Lower lobe of right lung (tissue), 2 donors: ENCODE measurements at regions not wholly inside any gene's neighbourhood (a gene's known extent, or its start where the extent isn't known, plus 50 kb on each side); places are given as distances from the start of the nearest gene placed in this dataset.

ENCODE experiments used
- ATAC-seq, 2 donors: fragments of 200-7000 bp; cut with Tn5 transposase; one replicate each; pipeline ENCODE4 v1.9.1; 2020 to 2022; ENCODE audit warnings: mild to moderate bottlenecking in 2 of 2, moderate library complexity in 2 of 2
- DNase-seq: peaks from one replicate; pipeline ENCODE4 v3.0.0-alpha.2; 2020
- H3K27ac ChIP-seq: fragments of 200-600 bp; one replicate; pipeline ENCODE4 v1.8.0; 2022
- H3K27me3 ChIP-seq: fragments of 200-600 bp; one replicate; pipeline ENCODE4 v1.8.0; 2022; ENCODE audit warnings: low read depth
- H3K36me3 ChIP-seq: fragments of 200-600 bp; one replicate; pipeline ENCODE4 v1.8.0; 2022; ENCODE audit warnings: mild to moderate bottlenecking
- H3K4me1 ChIP-seq: fragments of 200-600 bp; one replicate; pipeline ENCODE4 v1.8.0; 2022
- H3K4me3 ChIP-seq: fragments of 200-600 bp; one replicate; pipeline ENCODE4 v1.8.0; 2022; ENCODE audit warnings: mild to moderate bottlenecking
- H3K9me3 ChIP-seq: fragments of 200-600 bp; one replicate; pipeline ENCODE4 v1.8.0; 2022
- intact Hi-C: fragments of 100-400 bp; cut with DNase I; formaldehyde crosslinking; loops from one replicate; pipeline ENCODE4 v1.11.0; 2022
- TF ChIP-seq, protein P1 (sequence below): fragments of 200-600 bp; IDR thresholded peaks from one replicate; pipeline ENCODE4 v1.8.0; 2022; ENCODE audit warnings: antibody characterized with exemption, mild to moderate bottlenecking
- donor health status: DM: no; HTN: yes; CAD: no; lungs with severe emphysema.

GRCh38 chrX:10101269-10101668 lies 55.5 kb upstream of the CLCN4 start:
- no peak overlapping the region for H3K27ac ChIP-seq
- H3K27me3 ChIP-seq, result no peaks in the 10 kb centered on the region
- no peaks in the 10 kb centered on the region for H3K4me1 ChIP-seq
- no peak for DNase-seq
- no peak overlapping the region for H3K4me3 ChIP-seq
- TF ChIP-seq, protein P1, sequence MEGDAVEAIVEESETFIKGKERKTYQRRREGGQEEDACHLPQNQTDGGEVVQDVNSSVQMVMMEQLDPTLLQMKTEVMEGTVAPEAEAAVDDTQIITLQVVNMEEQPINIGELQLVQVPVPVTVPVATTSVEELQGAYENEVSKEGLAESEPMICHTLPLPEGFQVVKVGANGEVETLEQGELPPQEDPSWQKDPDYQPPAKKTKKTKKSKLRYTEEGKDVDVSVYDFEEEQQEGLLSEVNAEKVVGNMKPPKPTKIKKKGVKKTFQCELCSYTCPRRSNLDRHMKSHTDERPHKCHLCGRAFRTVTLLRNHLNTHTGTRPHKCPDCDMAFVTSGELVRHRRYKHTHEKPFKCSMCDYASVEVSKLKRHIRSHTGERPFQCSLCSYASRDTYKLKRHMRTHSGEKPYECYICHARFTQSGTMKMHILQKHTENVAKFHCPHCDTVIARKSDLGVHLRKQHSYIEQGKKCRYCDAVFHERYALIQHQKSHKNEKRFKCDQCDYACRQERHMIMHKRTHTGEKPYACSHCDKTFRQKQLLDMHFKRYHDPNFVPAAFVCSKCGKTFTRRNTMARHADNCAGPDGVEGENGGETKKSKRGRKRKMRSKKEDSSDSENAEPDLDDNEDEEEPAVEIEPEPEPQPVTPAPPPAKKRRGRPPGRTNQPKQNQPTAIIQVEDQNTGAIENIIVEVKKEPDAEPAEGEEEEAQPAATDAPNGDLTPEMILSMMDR, result no peak
- peaks cover 13% of the 10 kb centered on the region for H3K36me3 ChIP-seq
- intact Hi-C loops, result no loop called here
- H3K9me3 ChIP-seq, result no peaks in the 10 kb centered on the region
- ATAC-seq, result peak; percentile 60 to 62

DNA sequence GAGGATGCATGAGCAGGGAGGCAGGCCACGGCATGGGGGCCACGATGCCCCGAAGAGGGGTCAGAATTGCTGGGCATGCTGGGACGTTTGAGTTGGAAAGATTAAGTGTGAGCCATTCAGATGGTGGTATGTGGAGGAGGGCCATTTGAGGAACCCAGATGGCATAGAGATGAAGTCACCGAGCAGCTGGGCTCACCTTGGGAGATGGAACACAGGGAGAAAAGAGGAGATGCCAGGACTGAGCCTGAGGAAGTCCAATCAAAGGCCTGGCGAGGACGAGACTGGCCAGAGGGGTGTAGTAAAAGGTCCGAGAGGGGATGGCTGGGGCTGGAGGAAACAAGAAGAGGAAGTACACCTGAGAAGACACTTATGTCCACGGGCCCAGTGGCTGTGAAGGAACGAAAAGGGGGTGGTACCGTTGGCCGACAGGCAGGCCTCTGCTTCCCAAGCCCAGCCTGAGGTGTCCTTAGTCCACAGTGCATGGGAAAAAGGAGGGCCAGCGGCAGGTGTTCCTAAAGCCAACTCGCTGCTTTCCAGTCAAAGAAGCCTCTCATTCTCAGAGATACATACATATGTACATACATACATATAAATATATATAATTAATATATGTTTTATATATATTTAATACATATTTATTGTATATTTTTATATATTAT lies 54.6 kb upstream of the CLCN4 start:
- DNase-seq (no peak), ATAC-seq (no peak)
- H3K27me3 ChIP-seq, result no peaks in the 10 kb centered on the region
- H3K36me3 ChIP-seq, result peaks cover 13% of the 10 kb centered on the region
- TF ChIP-seq, protein P1, result no peak
- H3K9me3 ChIP-seq, result no peaks in the 10 kb centered on the region
- no peak overlapping the region for H3K27ac ChIP-seq
- H3K4me3 ChIP-seq, result no peak overlapping the region
- no peaks in the 10 kb centered on the region for H3K4me1 ChIP-seq
- intact Hi-C loops, result no loop called here

DNA sequence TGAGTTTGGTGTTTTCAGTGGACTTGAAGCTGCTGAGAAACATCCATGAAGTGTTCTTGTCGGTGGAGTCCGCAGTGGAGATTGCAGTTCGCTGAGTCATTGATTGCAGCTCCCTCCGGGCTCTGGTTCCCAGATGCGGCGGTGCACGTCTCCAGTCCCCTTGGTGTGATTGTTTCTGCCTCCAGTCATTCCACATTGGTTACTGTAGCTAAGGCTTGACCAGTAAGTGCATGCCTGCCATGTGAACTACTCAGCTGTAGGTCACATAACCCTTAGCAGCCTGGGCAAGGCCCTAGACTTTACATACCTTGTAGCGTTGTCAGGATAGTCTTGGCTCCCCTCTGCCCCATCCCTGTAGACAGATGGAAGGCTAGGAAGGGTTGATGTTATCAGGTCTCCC lies 53.8 kb upstream of the CLCN4 start:
- TF ChIP-seq, protein P1, result no peak
- ATAC-seq (no peak), DNase-seq (no peak)
- H3K27ac ChIP-seq, result no peak overlapping the region
- no peaks in the 10 kb centered on the region for H3K9me3 ChIP-seq
- no peaks in the 10 kb centered on the region for H3K27me3 ChIP-seq
- intact Hi-C loops, result no loop called here
- H3K4me1 ChIP-seq, result peaks cover 5% of the 10 kb centered on the region
- no peak overlapping the region for H3K4me3 ChIP-seq
- H3K36me3 ChIP-seq, result peaks cover 13% of the 10 kb centered on the region

GRCh38 chrX:10104958-10105658 lies 51.7 kb upstream of the CLCN4 start:
- H3K36me3 ChIP-seq, result peaks cover 5% of the 10 kb centered on the region
- TF ChIP-seq, protein P1, result no peak
- H3K27me3 ChIP-seq, result no peaks in the 10 kb centered on the region
- H3K4me3 ChIP-seq, result no peak overlapping the region
- H3K9me3 ChIP-seq, result no peaks in the 10 kb centered on the region
- DNase-seq, result no peak
- peak; percentile 40 to 67 for ATAC-seq
- peaks cover 24% of the 10 kb centered on the region for H3K4me1 ChIP-seq
- intact Hi-C loops, result no loop called here
- peak overlapping the region; percentile 36 for H3K27ac ChIP-seq

DNA sequence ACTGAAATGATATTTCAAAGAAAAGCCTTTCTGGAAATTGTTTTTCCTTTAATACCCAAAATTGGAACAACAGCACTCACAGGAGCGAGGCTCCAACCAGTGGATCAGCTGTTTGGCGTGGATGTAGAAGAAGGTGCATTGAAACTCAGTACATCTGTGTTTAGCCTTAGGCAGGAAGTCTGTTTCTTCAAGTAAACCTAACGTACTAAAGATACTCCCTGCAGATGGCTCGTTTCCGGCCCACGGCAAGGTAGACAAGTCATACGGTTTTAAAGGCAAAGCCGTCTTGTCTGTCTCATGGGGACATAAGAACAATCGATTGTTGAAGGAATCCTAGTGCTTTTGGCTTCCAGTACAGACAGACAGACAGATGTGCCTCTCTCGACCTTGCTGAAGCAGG lies 50.0 kb upstream of the CLCN4 start:
- Histone ChIP-seq H3K36me3 (peaks cover 8% of the 10 kb centered on the region), H3K9me3 (no peaks in the 10 kb centered on the region), H3K4me1 (peaks cover 28% of the 10 kb centered on the region), H3K27me3 (no peaks in the 10 kb centered on the region), H3K27ac (no peak overlapping the region), H3K4me3 (no peak overlapping the region)
- DNase-seq, result no peak
- no peak for ATAC-seq
- intact Hi-C loops, result no loop called here
- TF ChIP-seq, protein P1, result no peak
